ENCODE measurements at regions not wholly inside any gene's neighbourhood (a gene's known extent, or its start where the extent isn't known, plus 50 kb on each side); places are given as distances from the start of the nearest gene placed in this dataset.

DNA sequence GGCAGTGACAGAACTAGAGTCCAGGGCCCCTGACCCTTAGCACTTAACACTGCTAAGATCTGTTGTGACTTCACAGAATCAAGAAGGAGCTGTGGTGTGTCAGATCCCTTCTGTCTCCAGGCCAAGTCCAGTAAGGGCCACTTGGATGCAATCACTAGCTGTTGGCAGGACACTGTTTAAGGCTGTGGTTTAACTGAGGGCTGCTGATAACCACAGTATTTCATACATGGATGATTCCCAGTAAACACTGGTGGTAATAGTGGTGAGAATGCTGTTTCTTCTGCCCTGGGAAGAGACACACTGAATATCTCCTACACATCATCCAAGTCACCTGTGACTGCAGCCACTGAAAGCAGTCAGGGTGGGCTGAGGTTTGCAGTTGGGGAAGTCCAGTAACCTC is 77.7 kb upstream of the FBXO11 start:
- no peak for TF ChIP-seq CTCF (IDR thresholded peaks at IDR 0.05)
- no peak for TF ChIP-seq POLR2A (IDR thresholded peaks at IDR 0.05)
- TF ChIP-seq POLR2AphosphoS5 (IDR thresholded peaks at IDR 0.05), result no peak
- TF ChIP-seq EP300 (IDR thresholded peaks at IDR 0.05), result no peak
